CD4-positive, alpha-beta T cell (primary cell): ENCODE measurements at regions not wholly inside any gene's neighbourhood (a gene's known extent, or its start where the extent isn't known, plus 50 kb on each side); places are given as distances from the start of the nearest gene placed in this dataset.

Experiments
- ATAC-seq: fragments of 200-7000 bp; cut with Tn5 transposase; one replicate; pipeline ENCODE4 v1.10.0; 2022; ENCODE audit warnings: mild to moderate bottlenecking; ENCODE audit not compliant: poor library complexity
- CTCF ChIA-PET: fragments of 350-600 bp; sonication (Branson Sonifier 250); formaldehyde crosslinking; loops from one replicate; lab custom pipeline; 2021; ENCODE audit warnings: antibody characterized with exemption, inconsistent platforms; lab: Charles Lee
- POLR2A ChIA-PET: fragments of 350-600 bp; sonication (Branson Sonifier 250); formaldehyde crosslinking; loops from one replicate; lab custom pipeline; 2021; ENCODE audit warnings: antibody characterized with exemption, inconsistent platforms; lab: Charles Lee
- DNase-seq, 14 experiments: peaks; one replicate each; pipeline ENCODE4 v3.0.0-alpha.2; 2013 to 2020; ENCODE audit warnings: mixed read lengths in 2 of 14
- H3K27ac ChIP-seq, 2 donors: one replicate each; pipeline versions ENCODE4 v1.5.1 to v1.7.0; 2013; ENCODE audit warnings: low read length in 2 of 2, low read depth in 1 of 2, mild to moderate bottlenecking in 1 of 2
- H3K27me3 ChIP-seq, 2 experiments: 1 replicate in 1 of 2; 2 replicates in 1 of 2; pipeline versions ENCODE4 v1.6.1 to v1.7.0; 2013; ENCODE audit warnings: low read length in 2 of 2, control low read depth in 1 of 2, mild to moderate bottlenecking in 1 of 2, moderate library complexity in 1 of 2; ENCODE audit not compliant: insufficient read depth in 2 of 2, control insufficient read depth in 1 of 2
- H3K36me3 ChIP-seq: one replicate; pipeline ENCODE4 v1.6.1; 2013; ENCODE audit warnings: low read length, control low read depth; ENCODE audit not compliant: insufficient read depth
- H3K4me1 ChIP-seq: one replicate; pipeline ENCODE4 v1.6.1; 2013; ENCODE audit warnings: low read length, control low read depth; ENCODE audit not compliant: insufficient read depth
- H3K4me3 ChIP-seq: one replicate; pipeline ENCODE4 v1.5.1; 2013; ENCODE audit warnings: mild to moderate bottlenecking, low read length, moderate library complexity
- H3K9me3 ChIP-seq, 2 experiments: 1 replicate in 1 of 2; 2 replicates in 1 of 2; pipeline versions ENCODE4 v1.6.1 to v1.7.0; 2013; ENCODE audit warnings: low read length in 2 of 2, mild to moderate bottlenecking in 2 of 2, control low read depth in 1 of 2, moderate library complexity in 1 of 2; ENCODE audit not compliant: control insufficient read depth in 1 of 2, insufficient read depth in 1 of 2
- H3K27ac Mint-ChIP-seq: one replicate; pipeline ENCODE4 v1.8.0; 2020; ENCODE audit warnings: mixed read lengths
- H3K27me3 Mint-ChIP-seq: one replicate; pipeline ENCODE4 v1.8.0; 2021; ENCODE audit warnings: mixed read lengths
- H3K36me3 Mint-ChIP-seq: one replicate; pipeline ENCODE4 v1.8.0; 2021; ENCODE audit warnings: low read depth, mixed read lengths
- H3K4me1 Mint-ChIP-seq: one replicate; pipeline ENCODE4 v1.8.0; 2021; ENCODE audit warnings: low read depth, mixed read lengths
- H3K4me3 Mint-ChIP-seq: one replicate; pipeline ENCODE4 v1.8.0; 2020; ENCODE audit warnings: mild to moderate bottlenecking, mixed read lengths
- H3K9me3 Mint-ChIP-seq: one replicate; pipeline ENCODE4 v1.8.0; 2020; ENCODE audit warnings: mixed read lengths
- intact Hi-C, 2 experiments: fragments of 100-400 bp; cut with DNase I in 1 of 2; cut with micrococcal nuclease in 1 of 2; formaldehyde crosslinking; loops; one replicate each; pipeline versions ENCODE4 v1.15.1 to v1.9.0; 2023 to 2025; cut with DNase I, micrococcal nuclease
- TF ChIP-seq, protein P1 (sequence below): fragments of 200-600 bp; IDR thresholded peaks from one replicate; pipeline ENCODE4 v1.8.0; 2022; ENCODE audit warnings: antibody characterized with exemption, mild to moderate bottlenecking

DNA sequence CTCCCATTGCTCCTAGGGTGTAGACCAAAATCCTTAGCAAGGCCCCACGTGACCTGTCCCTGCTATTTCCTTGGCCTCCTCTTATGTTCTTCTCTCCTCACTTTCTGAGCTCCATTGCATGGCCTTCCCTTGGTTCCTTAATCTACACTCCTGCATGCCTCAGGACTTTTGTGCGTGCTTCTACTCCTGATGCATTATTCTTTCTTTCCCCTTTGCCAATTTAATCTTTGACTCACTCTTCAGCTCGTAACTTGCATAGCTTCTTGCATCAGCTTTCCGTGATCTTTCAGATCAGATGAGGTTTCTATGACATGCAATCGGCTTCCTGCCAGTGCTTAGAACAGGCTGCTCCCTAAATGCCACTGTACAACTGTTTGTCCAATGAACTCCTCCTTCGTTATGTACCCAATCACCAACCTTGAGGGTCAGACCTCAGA, 261.6 kb upstream of the CADM1 start:
- ChIA-PET CTCF (no interaction called here), POLR2A (no interaction called here)
- Histone ChIP-seq H3K36me3 (no peaks in the 10 kb centered on the region), H3K9me3 (peaks cover 0 to 5% of the 10 kb centered on the region in 2 experiments), H3K27ac (no peak overlapping the region), H3K27me3 (peaks cover 11 to 13% of the 10 kb centered on the region in 2 experiments), H3K4me3 (no peak overlapping the region), H3K4me1 (no peaks in the 10 kb centered on the region)
- H3K27ac Mint-ChIP-seq: no peak overlapping the region
- H3K27me3 Mint-ChIP-seq: peaks cover 14% of the 10 kb centered on the region
- H3K4me3 Mint-ChIP-seq: no peak overlapping the region
- intact Hi-C loops: no loop called here
- DNase-seq (no peak), ATAC-seq (no peak)
- H3K36me3 Mint-ChIP-seq: no peaks in the 10 kb centered on the region
- no peaks in the 10 kb centered on the region for H3K4me1 Mint-ChIP-seq
- no peaks in the 10 kb centered on the region for H3K9me3 Mint-ChIP-seq
- TF ChIP-seq, protein P1, sequence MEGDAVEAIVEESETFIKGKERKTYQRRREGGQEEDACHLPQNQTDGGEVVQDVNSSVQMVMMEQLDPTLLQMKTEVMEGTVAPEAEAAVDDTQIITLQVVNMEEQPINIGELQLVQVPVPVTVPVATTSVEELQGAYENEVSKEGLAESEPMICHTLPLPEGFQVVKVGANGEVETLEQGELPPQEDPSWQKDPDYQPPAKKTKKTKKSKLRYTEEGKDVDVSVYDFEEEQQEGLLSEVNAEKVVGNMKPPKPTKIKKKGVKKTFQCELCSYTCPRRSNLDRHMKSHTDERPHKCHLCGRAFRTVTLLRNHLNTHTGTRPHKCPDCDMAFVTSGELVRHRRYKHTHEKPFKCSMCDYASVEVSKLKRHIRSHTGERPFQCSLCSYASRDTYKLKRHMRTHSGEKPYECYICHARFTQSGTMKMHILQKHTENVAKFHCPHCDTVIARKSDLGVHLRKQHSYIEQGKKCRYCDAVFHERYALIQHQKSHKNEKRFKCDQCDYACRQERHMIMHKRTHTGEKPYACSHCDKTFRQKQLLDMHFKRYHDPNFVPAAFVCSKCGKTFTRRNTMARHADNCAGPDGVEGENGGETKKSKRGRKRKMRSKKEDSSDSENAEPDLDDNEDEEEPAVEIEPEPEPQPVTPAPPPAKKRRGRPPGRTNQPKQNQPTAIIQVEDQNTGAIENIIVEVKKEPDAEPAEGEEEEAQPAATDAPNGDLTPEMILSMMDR: no peak

- ChIA-PET CTCF (no interaction called here), POLR2A (no interaction called here)
- Histone ChIP-seq H3K36me3 (no peaks in the 10 kb centered on the region), H3K27me3 (peaks cover 18 to 26% of the 10 kb centered on the region in 2 experiments), H3K4me1 (peaks cover 4% of the 10 kb centered on the region), H3K27ac (no peak overlapping the region), H3K9me3 (peaks cover 0 to 19% of the 10 kb centered on the region in 2 experiments), H3K4me3 (no peak overlapping the region)
- Mint-ChIP-seq H3K27me3 (peaks cover 19% of the 10 kb centered on the region), H3K4me3 (no peak overlapping the region), H3K27ac (no peak overlapping the region), H3K9me3 (no peaks in the 10 kb centered on the region), H3K4me1 (no peaks in the 10 kb centered on the region), H3K36me3 (no peaks in the 10 kb centered on the region)
- DNase-seq: no peak
- TF ChIP-seq, protein P1: no peak
- intact Hi-C loops: no loop called here
- no peak for ATAC-seq
Observed at GRCh38 chr11:115764176-115764575, 260.0 kb upstream of the CADM1 start.

- no peak for ATAC-seq
- Mint-ChIP-seq H3K36me3 (no peaks in the 10 kb centered on the region), H3K9me3 (no peaks in the 10 kb centered on the region), H3K27me3 (peaks cover 40% of the 10 kb centered on the region), H3K4me1 (no peaks in the 10 kb centered on the region), H3K4me3 (no peak overlapping the region), H3K27ac (no peak overlapping the region)
- intact Hi-C loops: no loop called here
- Histone ChIP-seq H3K4me1 (peaks cover 4% of the 10 kb centered on the region), H3K36me3 (no peaks in the 10 kb centered on the region), H3K4me3 (no peak overlapping the region), H3K27ac (no peak overlapping the region), H3K9me3 (peaks cover 0 to 21% of the 10 kb centered on the region in 2 experiments), H3K27me3 (peaks cover 20 to 32% of the 10 kb centered on the region in 2 experiments)
- DNase-seq: no peak
- ChIA-PET POLR2A (no interaction called here), CTCF (no interaction called here)
- TF ChIP-seq, protein P1: no peak
Observed at GRCh38 chr11:115761817-115762216, 257.6 kb upstream of the CADM1 start.
